ENCODE measurements at regions not wholly inside any gene's neighbourhood (a gene's known extent, or its start where the extent isn't known, plus 50 kb on each side); places are given as distances from the start of the nearest gene placed in this dataset.

GRCh38 chr18:22625406-22625805, 207.7 kb upstream of the CTAGE1 start:
- no peak for TF ChIP-seq POLR2A (IDR thresholded peaks at IDR 0.05)
- TF ChIP-seq CTCF (IDR thresholded peaks at IDR 0.05) = no peak
- DNase-seq (ENCODE audit: low spot score in 2 of 2) = no peak
- no peak overlapping the region for H3K4me3 ChIP-seq (ENCODE audit: low read depth, poor library complexity, severe bottlenecking)
- intact Hi-C loops (cut with DNase I; ENCODE audit: low total_unique reads) = no loop called here
- 82 to 85% methylated on average over 2 of the region's 2 CpGs for WGBS, 2 donors

DNA sequence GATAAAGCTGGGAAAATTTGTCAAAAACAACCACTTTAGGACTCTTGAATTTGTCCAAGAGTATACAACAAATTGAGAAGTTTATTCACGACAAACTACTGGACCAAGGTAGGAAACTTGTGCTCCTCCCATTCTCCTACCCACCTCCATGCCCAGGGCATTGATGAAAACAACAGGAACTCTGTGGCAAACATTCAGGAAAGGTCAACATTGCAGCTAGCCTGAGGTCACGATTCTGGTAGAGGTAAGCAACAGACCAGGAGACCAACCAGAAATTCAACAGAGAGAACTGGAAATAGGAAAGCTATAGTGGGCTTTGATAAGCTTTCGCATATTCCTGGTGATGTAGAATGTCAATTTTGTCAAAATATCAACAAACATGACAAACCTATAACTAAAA, 209.1 kb upstream of the CTAGE1 start:
- 83 to 86% methylated on average over 3 of the region's 3 CpGs for WGBS, 2 donors
- H3K4me3 ChIP-seq (ENCODE audit: low read depth, poor library complexity, severe bottlenecking) = no peak overlapping the region
- TF ChIP-seq POLR2A (IDR thresholded peaks at IDR 0.05) (no peak), CTCF (IDR thresholded peaks at IDR 0.05) (no peak)
- no peak for DNase-seq (ENCODE audit: low spot score in 2 of 2)
- intact Hi-C loops (cut with DNase I; ENCODE audit: low total_unique reads) = no loop called here

DNA sequence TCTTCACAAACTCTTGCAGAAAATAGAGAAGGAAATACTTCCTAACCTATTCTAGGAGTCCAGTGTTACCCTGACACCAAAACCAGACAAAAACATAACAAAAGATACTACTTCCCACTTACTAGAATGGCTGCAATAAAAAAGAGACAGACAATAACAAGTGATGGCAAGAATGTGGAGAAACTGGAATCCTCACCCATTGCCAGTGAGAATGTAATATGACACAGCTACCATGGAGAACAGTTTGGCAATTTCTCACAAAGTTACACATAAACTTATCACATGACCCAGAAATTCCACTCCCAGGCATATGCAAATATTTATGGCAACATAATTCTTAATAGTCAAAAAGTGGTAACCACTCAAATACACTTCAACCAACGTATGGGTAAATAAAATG, 209.8 kb upstream of the CTAGE1 start:
- intact Hi-C loops (cut with DNase I; ENCODE audit: low total_unique reads) = no loop called here
- WGBS, 2 donors = 69 to 81% methylated on average over 1 of the region's 1 CpG
- H3K4me3 ChIP-seq (ENCODE audit: low read depth, poor library complexity, severe bottlenecking) = no peak overlapping the region
- TF ChIP-seq POLR2A (IDR thresholded peaks at IDR 0.05) (no peak), CTCF (IDR thresholded peaks at IDR 0.05) (no peak)
- no peak for DNase-seq (ENCODE audit: low spot score in 2 of 2)

DNA sequence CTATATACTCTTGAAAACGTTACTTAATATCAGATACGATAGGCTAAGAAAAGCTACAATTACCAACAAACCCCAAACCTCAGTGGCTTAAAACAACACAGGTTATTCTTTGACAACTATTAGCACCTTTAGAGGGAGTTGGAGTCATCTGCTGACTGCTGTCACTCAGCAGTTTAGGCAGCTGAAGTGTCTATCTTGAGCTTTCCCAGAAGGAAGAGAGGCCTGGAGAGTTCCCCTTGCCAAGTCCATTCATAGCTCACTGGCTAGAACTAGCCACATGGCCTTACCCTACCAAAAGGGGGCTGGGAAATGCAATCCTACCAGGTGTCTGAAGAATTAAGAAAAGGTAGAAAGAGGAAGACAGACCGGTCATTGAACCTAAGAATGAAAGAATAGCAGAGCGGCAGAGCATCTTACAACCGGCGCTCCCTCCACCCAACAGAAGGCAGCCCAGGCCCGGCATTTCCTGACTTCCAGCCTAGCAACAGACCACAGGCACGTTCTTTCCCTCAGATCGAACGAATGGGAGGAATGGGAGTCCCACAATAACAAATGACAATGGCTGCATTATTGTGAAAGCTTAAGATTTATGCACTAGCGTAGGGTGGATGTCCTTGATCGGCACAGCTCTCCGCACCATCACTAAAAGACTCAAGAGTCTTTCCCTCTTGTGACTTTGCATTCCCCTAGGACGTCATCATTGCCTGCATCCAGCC, 211.2 kb upstream of the CTAGE1 start:
- 74 to 83% methylated on average over 14 of the region's 14 CpGs for WGBS, 2 donors
- intact Hi-C loops (cut with DNase I; ENCODE audit: low total_unique reads) = no loop called here
- no peak for DNase-seq (ENCODE audit: low spot score in 2 of 2)
- TF ChIP-seq POLR2A (IDR thresholded peaks at IDR 0.05) (no peak), CTCF (IDR thresholded peaks at IDR 0.05) (no peak)
- no peak overlapping the region for H3K4me3 ChIP-seq (ENCODE audit: low read depth, poor library complexity, severe bottlenecking)

DNA sequence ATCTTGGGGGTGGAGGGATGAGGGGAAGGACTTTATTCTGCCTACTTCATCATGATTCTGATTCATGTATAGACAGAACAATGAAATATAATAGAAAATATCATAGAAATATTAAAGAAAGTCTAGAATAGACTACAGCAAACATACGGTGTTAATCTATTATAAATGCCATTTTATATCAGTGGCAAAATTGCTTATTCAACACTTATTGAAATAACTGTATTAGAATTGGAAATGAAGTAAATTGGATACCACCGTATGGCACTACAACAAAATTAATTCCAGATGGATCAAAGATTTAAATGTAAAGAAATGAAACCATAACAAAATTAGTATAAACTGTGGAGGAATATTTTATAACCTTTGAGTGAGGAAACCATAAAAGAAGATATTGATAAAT, 213.3 kb upstream of the CTAGE1 start:
- DNase-seq (ENCODE audit: low spot score in 2 of 2) = no peak
- TF ChIP-seq CTCF (IDR thresholded peaks at IDR 0.05) (no peak), POLR2A (IDR thresholded peaks at IDR 0.05) (no peak)
- no peak overlapping the region for H3K4me3 ChIP-seq (ENCODE audit: low read depth, poor library complexity, severe bottlenecking)
- intact Hi-C loops (cut with DNase I; ENCODE audit: low total_unique reads) = no loop called here
- 81 to 88% methylated on average over 2 of the region's 2 CpGs for WGBS, 2 donors

- intact Hi-C loops (cut with DNase I; ENCODE audit: low total_unique reads) = no loop called here
- H3K4me3 ChIP-seq (ENCODE audit: low read depth, poor library complexity, severe bottlenecking) = no peak overlapping the region
- WGBS, 2 donors = 40 to 41% methylated on average over 4 of the region's 4 CpGs
- no peak for DNase-seq (ENCODE audit: low spot score in 2 of 2)
- TF ChIP-seq POLR2A (IDR thresholded peaks at IDR 0.05) = no peak
- no peak for TF ChIP-seq CTCF (IDR thresholded peaks at IDR 0.05)
Observed at GRCh38 chr18:22632191-22632590, 214.5 kb upstream of the CTAGE1 start.

Measured in lower leg skin (tissue), 4 donors.